Uterus (tissue), 2 donors: ENCODE measurements at regions not wholly inside any gene's neighbourhood (a gene's known extent, or its start where the extent isn't known, plus 50 kb on each side); places are given as distances from the start of the nearest gene placed in this dataset.

Experiments used
- POLR2A ChIP-seq, 2 donors: fragments of 450-650 bp; IDR thresholded peaks; one replicate each; pipeline ENCODE4 v1.6.1; 2016; ENCODE audit warnings: antibody characterized with exemption in 2 of 2, mild to moderate bottlenecking in 1 of 2, moderate library complexity in 1 of 2
- TF ChIP-seq, protein P1 (sequence below), 4 experiments: fragments of 200-600 bp in 2 of 4; fragments of 450-650 bp in 2 of 4; sonication (generic) in 2 of 4; IDR thresholded peaks; one replicate each; pipeline ENCODE4 v1.5.1; 2016 to 2019; ENCODE audit warnings: antibody characterized with exemption in 4 of 4, mild to moderate bottlenecking in 2 of 4, moderate library complexity in 1 of 4

DNA sequence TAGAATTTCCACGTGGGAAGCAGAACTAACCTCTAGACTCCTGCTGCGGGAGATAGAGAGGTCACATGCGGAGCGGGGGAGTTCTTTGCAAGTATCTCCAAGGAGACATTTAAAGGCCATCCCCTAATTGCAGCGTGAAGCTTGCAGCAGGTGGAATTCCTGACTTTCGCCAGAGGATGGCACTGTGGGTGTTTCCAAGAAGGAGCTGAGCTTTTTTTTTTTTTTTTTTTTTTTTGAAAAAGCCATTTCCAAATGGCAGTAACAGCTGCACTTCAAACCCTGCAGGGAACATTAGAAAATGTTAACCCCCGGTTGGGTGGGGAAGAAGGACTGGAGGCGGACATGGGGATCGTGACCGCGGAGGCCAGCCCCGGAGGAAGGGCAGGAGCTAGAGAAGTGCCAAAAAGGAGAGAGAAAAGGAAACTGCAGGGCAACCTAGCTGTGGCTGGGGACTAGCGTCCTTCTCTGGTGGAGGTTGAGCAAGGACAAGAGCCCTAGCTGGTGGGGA lies 487.7 kb downstream of the TYW1 start:
- TF ChIP-seq, protein P1, sequence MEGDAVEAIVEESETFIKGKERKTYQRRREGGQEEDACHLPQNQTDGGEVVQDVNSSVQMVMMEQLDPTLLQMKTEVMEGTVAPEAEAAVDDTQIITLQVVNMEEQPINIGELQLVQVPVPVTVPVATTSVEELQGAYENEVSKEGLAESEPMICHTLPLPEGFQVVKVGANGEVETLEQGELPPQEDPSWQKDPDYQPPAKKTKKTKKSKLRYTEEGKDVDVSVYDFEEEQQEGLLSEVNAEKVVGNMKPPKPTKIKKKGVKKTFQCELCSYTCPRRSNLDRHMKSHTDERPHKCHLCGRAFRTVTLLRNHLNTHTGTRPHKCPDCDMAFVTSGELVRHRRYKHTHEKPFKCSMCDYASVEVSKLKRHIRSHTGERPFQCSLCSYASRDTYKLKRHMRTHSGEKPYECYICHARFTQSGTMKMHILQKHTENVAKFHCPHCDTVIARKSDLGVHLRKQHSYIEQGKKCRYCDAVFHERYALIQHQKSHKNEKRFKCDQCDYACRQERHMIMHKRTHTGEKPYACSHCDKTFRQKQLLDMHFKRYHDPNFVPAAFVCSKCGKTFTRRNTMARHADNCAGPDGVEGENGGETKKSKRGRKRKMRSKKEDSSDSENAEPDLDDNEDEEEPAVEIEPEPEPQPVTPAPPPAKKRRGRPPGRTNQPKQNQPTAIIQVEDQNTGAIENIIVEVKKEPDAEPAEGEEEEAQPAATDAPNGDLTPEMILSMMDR (IDR thresholded peaks at IDR 0.05) = peak; percentile 38 to 59 (median 48)
- no peak for TF ChIP-seq POLR2A (IDR thresholded peaks at IDR 0.05)
